Lung microvascular endothelial cell (primary cell): ENCODE measurements at regions not wholly inside any gene's neighbourhood (a gene's known extent, or its start where the extent isn't known, plus 50 kb on each side); places are given as distances from the start of the nearest gene placed in this dataset.
A peak's percentile ranks its signal among the peaks of the same experiment; 100 is the strongest.

Experiments used
- DNase-seq, 2 donors: peaks; one replicate each; pipeline versions ENCODE4 v3.0.0 to v3.0.0-alpha.2; 2010; ENCODE audit warnings: low read depth in 2 of 2

- no peak for DNase-seq
These were observed 83.7 kb downstream of the TNFAIP2 start for GRCh38 chr14:103206836-103207387.

- DNase-seq: peak in 1 of 2 donors; percentile 19
These were observed 84.3 kb downstream of the TNFAIP2 start for GRCh38 chr14:103207388-103208072.

GRCh38 chr14:103209054-103209453 is 85.8 kb downstream of the TNFAIP2 start:
- no peak for DNase-seq

- no peak for DNase-seq
These were observed 86.2 kb downstream of the TNFAIP2 start for GRCh38 chr14:103209506-103209905.

- DNase-seq: no peak
These were observed 90.1 kb downstream of the TNFAIP2 start for GRCh38 chr14:103213331-103213730.

- no peak for DNase-seq
These were observed 91.2 kb downstream of the TNFAIP2 start for GRCh38 chr14:103214461-103214958.

GRCh38 chr14:103216399-103216798 is 93.1 kb downstream of the TNFAIP2 start:
- no peak for DNase-seq

- DNase-seq: no peak
These were observed 93.6 kb downstream of the TNFAIP2 start for GRCh38 chr14:103216857-103217256.

- DNase-seq: no peak
These were observed 94.3 kb downstream of the TNFAIP2 start for GRCh38 chr14:103217538-103217937.

- no peak for DNase-seq
These were observed 97.1 kb downstream of the TNFAIP2 start for GRCh38 chr14:103220134-103220981.

- DNase-seq: no peak
These were observed 97.9 kb downstream of the TNFAIP2 start for GRCh38 chr14:103220982-103221641.

- DNase-seq: no peak
These were observed 98.6 kb downstream of the TNFAIP2 start for GRCh38 chr14:103221781-103222358.

GRCh38 chr14:103223818-103224352 is 100.6 kb downstream of the TNFAIP2 start:
- DNase-seq: no peak

GRCh38 chr14:103225062-103225461 is 101.8 kb downstream of the TNFAIP2 start:
- DNase-seq: no peak

GRCh38 chr14:103225476-103225875 is 102.2 kb downstream of the TNFAIP2 start:
- no peak for DNase-seq

GRCh38 chr14:103227094-103227768 is 104.0 kb downstream of the TNFAIP2 start:
- DNase-seq: no peak

GRCh38 chr14:103228076-103228806 is 105.0 kb downstream of the TNFAIP2 start:
- DNase-seq: no peak

- DNase-seq: no peak
These were observed 105.2 kb upstream of the EIF5 start for GRCh38 chr14:103228866-103229265.

- no peak for DNase-seq
These were observed 104.0 kb upstream of the EIF5 start for GRCh38 chr14:103230021-103230420.
